UCSD-AML1 (cell line): ENCODE measurements at regions not wholly inside any gene's neighbourhood (a gene's known extent, or its start where the extent isn't known, plus 50 kb on each side); places are given as distances from the start of the nearest gene placed in this dataset.
"Not testable (repeated sequence)": the region's sequence is repeated elsewhere in the genome, so short reads cannot be mapped to it uniquely, and the experiment has no call there.

ENCODE experiments used
- DNase-seq: peaks from one replicate; lab custom pipeline; 2025; ENCODE audit not compliant: unreplicated experiment; lab: John Stamatoyannopoulos, UW

- no peak for DNase-seq
Measured at GRCh38 chr2:184372484-184372883, 225.8 kb upstream of the ZNF804A start.

GRCh38 chr2:184394642-184395041 lies 203.7 kb upstream of the ZNF804A start:
- no peak for DNase-seq

- no peak for DNase-seq
Measured at GRCh38 chr2:184402381-184402780, 195.9 kb upstream of the ZNF804A start.

- DNase-seq = not testable (repeated sequence)
Measured at GRCh38 chr2:184407041-184407630, 191.2 kb upstream of the ZNF804A start.

GRCh38 chr2:184410160-184410559 lies 188.2 kb upstream of the ZNF804A start:
- DNase-seq = no peak

GRCh38 chr2:184413221-184413620 lies 185.1 kb upstream of the ZNF804A start:
- no peak for DNase-seq

GRCh38 chr2:184413671-184414229 lies 184.6 kb upstream of the ZNF804A start:
- no peak for DNase-seq

- DNase-seq = no peak
Measured at GRCh38 chr2:184416146-184416913, 182.0 kb upstream of the ZNF804A start.

GRCh38 chr2:184419744-184420143 lies 178.6 kb upstream of the ZNF804A start:
- no peak for DNase-seq

GRCh38 chr2:184421456-184421855 lies 176.9 kb upstream of the ZNF804A start:
- not testable (repeated sequence) for DNase-seq

GRCh38 chr2:184425083-184425482 lies 173.2 kb upstream of the ZNF804A start:
- DNase-seq = no peak

- DNase-seq = no peak
Measured at GRCh38 chr2:184444217-184444616, 154.1 kb upstream of the ZNF804A start.

- DNase-seq = no peak
Measured at GRCh38 chr2:184444623-184445223, 153.6 kb upstream of the ZNF804A start.

GRCh38 chr2:184449760-184450159 lies 148.6 kb upstream of the ZNF804A start:
- no peak for DNase-seq

GRCh38 chr2:184452907-184453306 lies 145.4 kb upstream of the ZNF804A start:
- no peak for DNase-seq

- no peak for DNase-seq
Measured at GRCh38 chr2:184455624-184456023, 142.7 kb upstream of the ZNF804A start.

GRCh38 chr2:184456693-184457092 lies 141.6 kb upstream of the ZNF804A start:
- not testable (repeated sequence) for DNase-seq

GRCh38 chr2:184463102-184463865 lies 135.0 kb upstream of the ZNF804A start:
- DNase-seq = no peak

- no peak for DNase-seq
Measured at GRCh38 chr2:184463866-184464248, 134.5 kb upstream of the ZNF804A start.

- DNase-seq = no peak
Measured at GRCh38 chr2:184468826-184469225, 129.5 kb upstream of the ZNF804A start.

GRCh38 chr2:184472481-184472880 lies 125.8 kb upstream of the ZNF804A start:
- DNase-seq = no peak
